GM12864 (cell line): ENCODE measurements at regions not wholly inside any gene's neighbourhood (a gene's known extent, or its start where the extent isn't known, plus 50 kb on each side); places are given as distances from the start of the nearest gene placed in this dataset.
"Not testable (repeated sequence)": the region's sequence is repeated elsewhere in the genome, so short reads cannot be mapped to it uniquely, and the experiment has no call there.

Source experiments
- DNase-seq: peaks from one replicate; pipeline ENCODE4 v3.0.0-alpha.2; 2011; ENCODE audit warnings: low read depth
- H3K4me3 ChIP-seq: 2 replicates; pipeline ENCODE4 v1.5.1; 2011; ENCODE audit warnings: mild to moderate bottlenecking, low read depth, low read length, control low read depth
- CTCF ChIP-seq: IDR thresholded peaks from 2 replicates; pipeline ENCODE4 v1.5.1; 2011; ENCODE audit warnings: low read depth, mild to moderate bottlenecking, moderate library complexity, low read length, control low read depth, inconsistent platforms; ENCODE audit errors: missing control alignments

- H3K4me3 ChIP-seq = no peak overlapping the region
- no peak for TF ChIP-seq CTCF
- DNase-seq = no peak
Observed at GRCh38 chr6:104466306-104466705, 393.4 kb downstream of the HACE1 start.

GRCh38 chr6:104462811-104463599, 396.7 kb downstream of the HACE1 start:
- no peak overlapping the region for H3K4me3 ChIP-seq
- TF ChIP-seq CTCF = no peak
- DNase-seq = no peak

- no peak for DNase-seq
- TF ChIP-seq CTCF = no peak
- H3K4me3 ChIP-seq = no peak overlapping the region
Observed at GRCh38 chr6:104460738-104461483, 398.8 kb downstream of the HACE1 start.

GRCh38 chr6:104459543-104459942, 400.2 kb downstream of the HACE1 start:
- no peak overlapping the region for H3K4me3 ChIP-seq
- no peak for DNase-seq
- no peak for TF ChIP-seq CTCF

GRCh38 chr6:104449918-104450317, 409.8 kb downstream of the HACE1 start:
- H3K4me3 ChIP-seq = no peak overlapping the region
- DNase-seq = no peak
- no peak for TF ChIP-seq CTCF

- DNase-seq, H3K4me3 ChIP-seq: not testable (repeated sequence)
Observed at GRCh38 chr6:104446101-104447080, 413.3 kb downstream of the HACE1 start.

- H3K4me3 ChIP-seq = no peak overlapping the region
- no peak for TF ChIP-seq CTCF
- no peak for DNase-seq
Observed at GRCh38 chr6:104434519-104434918, 425.2 kb downstream of the HACE1 start.
